Tibial nerve (tissue), 3 donors: ENCODE measurements at regions not wholly inside any gene's neighbourhood (a gene's known extent, or its start where the extent isn't known, plus 50 kb on each side); places are given as distances from the start of the nearest gene placed in this dataset.

Source experiments
- CTCF ChIP-seq, 5 experiments: fragments of 200-600 bp in 3 of 5; fragments of 450-650 bp in 2 of 5; sonication (generic) in 3 of 5; IDR thresholded peaks; one replicate each; pipeline ENCODE4 v1.5.1; 2016 to 2019; ENCODE audit warnings: antibody characterized with exemption in 5 of 5, mild to moderate bottlenecking in 3 of 5, moderate library complexity in 2 of 5
- POLR2A ChIP-seq, 2 donors: fragments of 450-650 bp; IDR thresholded peaks; one replicate each; pipeline ENCODE4 v1.6.1; 2017; ENCODE audit warnings: antibody characterized with exemption in 2 of 2, mild to moderate bottlenecking in 2 of 2, moderate library complexity in 2 of 2

- no peak for TF ChIP-seq CTCF (IDR thresholded peaks at IDR 0.05)
- TF ChIP-seq POLR2A (IDR thresholded peaks at IDR 0.05), result no peak
Observed at GRCh38 chr3:30473374-30474051, 132.9 kb upstream of the TGFBR2 start.
